Epithelial cell of esophagus (primary cell): ENCODE measurements at regions not wholly inside any gene's neighbourhood (a gene's known extent, or its start where the extent isn't known, plus 50 kb on each side); places are given as distances from the start of the nearest gene placed in this dataset.
"Not testable (repeated sequence)": the region's sequence is repeated elsewhere in the genome, so short reads cannot be mapped to it uniquely, and the experiment has no call there.

Experiments
- DNase-seq: peaks from one replicate; pipeline ENCODE4 v3.0.0; 2010; ENCODE audit warnings: low read depth
- H3K4me3 ChIP-seq: 2 replicates; pipeline ENCODE4 v1.5.1; 2011; ENCODE audit warnings: mild to moderate bottlenecking, low read length, control low read depth
- CTCF ChIP-seq: IDR thresholded peaks from 2 replicates; pipeline ENCODE4 v1.5.1; 2011; ENCODE audit warnings: low read depth, mild to moderate bottlenecking, low read length, control low read depth, inconsistent platforms; ENCODE audit not compliant: insufficient read depth; ENCODE audit errors: missing control alignments

- no peak for TF ChIP-seq CTCF
- DNase-seq: no peak
- no peak overlapping the region for H3K4me3 ChIP-seq
These were observed 905.5 kb downstream of the REEP3 start for GRCh38 chr10:64426745-64427144.

GRCh38 chr10:64430690-64431323 lies 909.6 kb downstream of the REEP3 start:
- no peak for TF ChIP-seq CTCF
- peak; percentile 1 for DNase-seq
- no peak overlapping the region for H3K4me3 ChIP-seq

GRCh38 chr10:64441872-64442271 lies 920.7 kb downstream of the REEP3 start:
- DNase-seq, H3K4me3 ChIP-seq: not testable (repeated sequence)

GRCh38 chr10:64444163-64444562 lies 923.0 kb downstream of the REEP3 start:
- no peak for TF ChIP-seq CTCF
- no peak overlapping the region for H3K4me3 ChIP-seq
- DNase-seq: no peak

- no peak for DNase-seq
- no peak for TF ChIP-seq CTCF
These were observed 923.4 kb downstream of the REEP3 start for GRCh38 chr10:64444564-64444963.

GRCh38 chr10:64449603-64450002 lies 928.4 kb downstream of the REEP3 start:
- DNase-seq: no peak
- TF ChIP-seq CTCF: no peak
- no peak overlapping the region for H3K4me3 ChIP-seq

More at GRCh38 chr10:64444564-64444963, 923.4 kb downstream of the REEP3 start:
- H3K4me3 ChIP-seq: no peak overlapping the region

- no peak for DNase-seq
- no peak for TF ChIP-seq CTCF
- H3K4me3 ChIP-seq: no peak overlapping the region
These were observed 929.1 kb downstream of the REEP3 start for GRCh38 chr10:64450312-64450711.
